ENCODE measurements at regions not wholly inside any gene's neighbourhood (a gene's known extent, or its start where the extent isn't known, plus 50 kb on each side); places are given as distances from the start of the nearest gene placed in this dataset.

- TF ChIP-seq CTCF (IDR thresholded peaks at IDR 0.05; ENCODE audit: control extremely low read depth in 1 of 3, insufficient read depth in 1 of 3, low read depth in 1 of 3, low read length in 3 of 3), result no peak
- no peak for TF ChIP-seq ZNF274 (IDR thresholded peaks at IDR 0.05; ENCODE audit: borderline replicate concordance, extremely low read depth, low read length)
- TF ChIP-seq USF2 (IDR thresholded peaks at IDR 0.05; ENCODE audit: low read length), result no peak
- no peak for TF ChIP-seq RNF2 (IDR thresholded peaks at IDR 0.05; ENCODE audit: borderline replicate concordance, low read depth, low read length, missing control alignments, poor library complexity, severe bottlenecking)
- no peak for TF ChIP-seq ATF2 (IDR thresholded peaks at IDR 0.05; ENCODE audit: low read length)
- no peak for TF ChIP-seq FOSL1 (IDR thresholded peaks at IDR 0.05; ENCODE audit: insufficient read depth, low read depth, low read length)
Observed at GRCh38 chrX:104372547-104372946, 117.8 kb upstream of the ESX1 start.

Measured in H1 (cell line).